ENCODE measurements at regions not wholly inside any gene's neighbourhood (a gene's known extent, or its start where the extent isn't known, plus 50 kb on each side); places are given as distances from the start of the nearest gene placed in this dataset.
"Not testable (repeated sequence)": the region's sequence is repeated elsewhere in the genome, so short reads cannot be mapped to it uniquely, and the experiment has no call there.

- intact Hi-C loops (cut with DNase I), result loop anchor here (10.0 kb wide), 1 partner anchor 63 kb away; no protein-coding TSS in a partner anchor
- no peaks in the 10 kb centered on the region for H3K27me3 ChIP-seq (ENCODE audit: low read depth)
- DNase-seq, result no peak
- no peak overlapping the region for H3K27ac ChIP-seq
- H3K9me3 ChIP-seq, result no peaks in the 10 kb centered on the region
- TF ChIP-seq CTCF (IDR thresholded peaks at IDR 0.05), result no peak
- no peaks in the 10 kb centered on the region for H3K36me3 ChIP-seq
- H3K4me3 ChIP-seq, result no peak overlapping the region
- ATAC-seq, result no peak
- no peaks in the 10 kb centered on the region for H3K4me1 ChIP-seq
These were observed 1398.6 kb upstream of the C9orf72 start for GRCh38 chr9:28971881-28972280.

- no peak for TF ChIP-seq CTCF (IDR thresholded peaks at IDR 0.05)
- H3K4me1 ChIP-seq, result no peaks in the 10 kb centered on the region
- intact Hi-C loops (cut with DNase I), result loop anchor here (10.0 kb wide), 1 partner anchor 59 kb away; no protein-coding TSS in a partner anchor
- H3K9me3 ChIP-seq, result no peaks in the 10 kb centered on the region
- no peak for ATAC-seq
- no peak overlapping the region for H3K27ac ChIP-seq
- no peak overlapping the region for H3K4me3 ChIP-seq
- DNase-seq, result no peak
- no peaks in the 10 kb centered on the region for H3K36me3 ChIP-seq
- H3K27me3 ChIP-seq (ENCODE audit: low read depth), result no peaks in the 10 kb centered on the region
These were observed 1403.0 kb upstream of the C9orf72 start for GRCh38 chr9:28976250-28976649.

- intact Hi-C loops (cut with DNase I), result loop anchor here (10.0 kb wide), 1 partner anchor 58 kb away; no protein-coding TSS in a partner anchor
- Histone ChIP-seq H3K27ac (no peak overlapping the region), H3K4me1 (no peaks in the 10 kb centered on the region), H3K27me3 (ENCODE audit: low read depth) (no peaks in the 10 kb centered on the region), H3K4me3 (no peak overlapping the region), H3K9me3 (no peaks in the 10 kb centered on the region), H3K36me3 (no peaks in the 10 kb centered on the region)
- TF ChIP-seq CTCF (IDR thresholded peaks at IDR 0.05), result no peak
- ATAC-seq (no peak), DNase-seq (no peak)
These were observed 1403.4 kb upstream of the C9orf72 start for GRCh38 chr9:28976684-28977083.

GRCh38 chr9:28981129-28981528 is 1407.8 kb upstream of the C9orf72 start:
- Histone ChIP-seq H3K4me1 (no peaks in the 10 kb centered on the region), H3K4me3 (no peak overlapping the region), H3K9me3 (no peaks in the 10 kb centered on the region), H3K36me3 (no peaks in the 10 kb centered on the region), H3K27me3 (ENCODE audit: low read depth) (no peaks in the 10 kb centered on the region), H3K27ac (no peak overlapping the region)
- no peak for TF ChIP-seq CTCF (IDR thresholded peaks at IDR 0.05)
- DNase-seq (no peak), ATAC-seq (peak; percentile 67 to 95)
- intact Hi-C loops (cut with DNase I), result no loop called here

GRCh38 chr9:28981711-28982110 is 1408.4 kb upstream of the C9orf72 start:
- H3K4me3 ChIP-seq, result no peak overlapping the region
- no peak for TF ChIP-seq CTCF (IDR thresholded peaks at IDR 0.05)
- ATAC-seq, result no peak
- no peak overlapping the region for H3K27ac ChIP-seq
- intact Hi-C loops (cut with DNase I), result no loop called here
- H3K36me3 ChIP-seq, result no peaks in the 10 kb centered on the region
- no peaks in the 10 kb centered on the region for H3K27me3 ChIP-seq (ENCODE audit: low read depth)
- no peak for DNase-seq
- H3K9me3 ChIP-seq, result no peaks in the 10 kb centered on the region
- H3K4me1 ChIP-seq, result no peaks in the 10 kb centered on the region

GRCh38 chr9:28984016-28984415 is 1410.7 kb upstream of the C9orf72 start:
- Histone ChIP-seq H3K27ac (no peak overlapping the region), H3K27me3 (ENCODE audit: low read depth) (no peaks in the 10 kb centered on the region), H3K9me3 (no peaks in the 10 kb centered on the region), H3K36me3 (no peaks in the 10 kb centered on the region), H3K4me1 (no peaks in the 10 kb centered on the region), H3K4me3 (no peak overlapping the region)
- no peak for TF ChIP-seq CTCF (IDR thresholded peaks at IDR 0.05)
- no peak for ATAC-seq
- no peak for DNase-seq
- intact Hi-C loops (cut with DNase I), result no loop called here

GRCh38 chr9:28990009-28990408 is 1416.7 kb upstream of the C9orf72 start:
- ATAC-seq; DNase-seq; H3K9me3 ChIP-seq; intact Hi-C loops (cut with DNase I); H3K36me3 ChIP-seq; H3K27me3 ChIP-seq (ENCODE audit: low read depth); H3K27ac ChIP-seq; H3K4me1 ChIP-seq; H3K4me3 ChIP-seq: not testable (repeated sequence)
